Right lobe of liver (tissue), 4 donors: ENCODE measurements at regions not wholly inside any gene's neighbourhood (a gene's known extent, or its start where the extent isn't known, plus 50 kb on each side); places are given as distances from the start of the nearest gene placed in this dataset.

Experiments used
- CTCF ChIP-seq, 4 donors: fragments of 200-600 bp in 3 of 4; fragments of 450-650 bp in 1 of 4; IDR thresholded peaks; one replicate each; pipeline versions ENCODE4 v1.5.1 to v1.8.0; 2016 to 2022; ENCODE audit warnings: antibody characterized with exemption in 4 of 4, mild to moderate bottlenecking in 2 of 4
- POLR2A ChIP-seq: fragments of 450-650 bp; IDR thresholded peaks from one replicate; pipeline ENCODE4 v1.6.1; 2017; ENCODE audit warnings: antibody characterized with exemption, mild to moderate bottlenecking
- donor health status: DM: no; HTN: no; CAD: no.
- donor health status: DM: no; HTN: no; CAD: no.
- donor health status: DM: no; HTN: yes; CAD: no.

GRCh38 chr5:1983401-1983800 is 100.7 kb upstream of the IRX4 start:
- TF ChIP-seq CTCF (IDR thresholded peaks at IDR 0.05) (no peak), POLR2A (no peak)
